ENCODE measurements at regions not wholly inside any gene's neighbourhood (a gene's known extent, or its start where the extent isn't known, plus 50 kb on each side); places are given as distances from the start of the nearest gene placed in this dataset.

DNA sequence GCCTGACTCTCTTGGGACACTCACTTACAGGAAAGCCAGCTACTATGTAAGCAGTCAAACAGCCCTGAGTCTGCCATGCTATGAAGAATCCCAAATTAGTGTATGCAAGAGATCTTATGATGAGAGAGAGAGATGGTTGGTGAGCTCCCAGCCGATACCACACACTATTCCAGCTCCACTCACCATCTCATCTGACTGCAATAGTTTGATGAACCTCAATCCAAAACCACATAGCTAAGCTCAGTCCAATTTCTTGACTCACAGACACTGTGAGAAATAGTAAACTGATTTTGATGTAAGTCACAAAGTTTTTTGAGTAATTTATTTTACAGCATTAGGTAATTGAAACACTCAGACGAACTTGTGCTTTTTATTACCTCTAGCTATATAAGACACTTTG lies 441.4 kb downstream of the COL12A1 start:
- TF ChIP-seq, protein P1, sequence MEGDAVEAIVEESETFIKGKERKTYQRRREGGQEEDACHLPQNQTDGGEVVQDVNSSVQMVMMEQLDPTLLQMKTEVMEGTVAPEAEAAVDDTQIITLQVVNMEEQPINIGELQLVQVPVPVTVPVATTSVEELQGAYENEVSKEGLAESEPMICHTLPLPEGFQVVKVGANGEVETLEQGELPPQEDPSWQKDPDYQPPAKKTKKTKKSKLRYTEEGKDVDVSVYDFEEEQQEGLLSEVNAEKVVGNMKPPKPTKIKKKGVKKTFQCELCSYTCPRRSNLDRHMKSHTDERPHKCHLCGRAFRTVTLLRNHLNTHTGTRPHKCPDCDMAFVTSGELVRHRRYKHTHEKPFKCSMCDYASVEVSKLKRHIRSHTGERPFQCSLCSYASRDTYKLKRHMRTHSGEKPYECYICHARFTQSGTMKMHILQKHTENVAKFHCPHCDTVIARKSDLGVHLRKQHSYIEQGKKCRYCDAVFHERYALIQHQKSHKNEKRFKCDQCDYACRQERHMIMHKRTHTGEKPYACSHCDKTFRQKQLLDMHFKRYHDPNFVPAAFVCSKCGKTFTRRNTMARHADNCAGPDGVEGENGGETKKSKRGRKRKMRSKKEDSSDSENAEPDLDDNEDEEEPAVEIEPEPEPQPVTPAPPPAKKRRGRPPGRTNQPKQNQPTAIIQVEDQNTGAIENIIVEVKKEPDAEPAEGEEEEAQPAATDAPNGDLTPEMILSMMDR (IDR thresholded peaks at IDR 0.05): no peak
- no peak for TF ChIP-seq POLR2AphosphoS5 (IDR thresholded peaks at IDR 0.05)

Measured in upper lobe of left lung (tissue), 4 donors.